AG10803 (cell line): ENCODE measurements at regions not wholly inside any gene's neighbourhood (a gene's known extent, or its start where the extent isn't known, plus 50 kb on each side); places are given as distances from the start of the nearest gene placed in this dataset.

Experiments used
- DNase-seq: peaks from one replicate; pipeline ENCODE4 v3.0.0; 2010; ENCODE audit warnings: low read depth
- H3K4me3 ChIP-seq: 2 replicates; pipeline ENCODE4 v1.5.1; 2011; ENCODE audit warnings: mild to moderate bottlenecking, low read length, control low read depth
- TF ChIP-seq, protein P1 (sequence below): conservative IDR thresholded peaks from 2 replicates; pipeline ENCODE4 v1.5.1; 2011; ENCODE audit warnings: mild to moderate bottlenecking, low read length, control low read depth, inconsistent platforms

DNA sequence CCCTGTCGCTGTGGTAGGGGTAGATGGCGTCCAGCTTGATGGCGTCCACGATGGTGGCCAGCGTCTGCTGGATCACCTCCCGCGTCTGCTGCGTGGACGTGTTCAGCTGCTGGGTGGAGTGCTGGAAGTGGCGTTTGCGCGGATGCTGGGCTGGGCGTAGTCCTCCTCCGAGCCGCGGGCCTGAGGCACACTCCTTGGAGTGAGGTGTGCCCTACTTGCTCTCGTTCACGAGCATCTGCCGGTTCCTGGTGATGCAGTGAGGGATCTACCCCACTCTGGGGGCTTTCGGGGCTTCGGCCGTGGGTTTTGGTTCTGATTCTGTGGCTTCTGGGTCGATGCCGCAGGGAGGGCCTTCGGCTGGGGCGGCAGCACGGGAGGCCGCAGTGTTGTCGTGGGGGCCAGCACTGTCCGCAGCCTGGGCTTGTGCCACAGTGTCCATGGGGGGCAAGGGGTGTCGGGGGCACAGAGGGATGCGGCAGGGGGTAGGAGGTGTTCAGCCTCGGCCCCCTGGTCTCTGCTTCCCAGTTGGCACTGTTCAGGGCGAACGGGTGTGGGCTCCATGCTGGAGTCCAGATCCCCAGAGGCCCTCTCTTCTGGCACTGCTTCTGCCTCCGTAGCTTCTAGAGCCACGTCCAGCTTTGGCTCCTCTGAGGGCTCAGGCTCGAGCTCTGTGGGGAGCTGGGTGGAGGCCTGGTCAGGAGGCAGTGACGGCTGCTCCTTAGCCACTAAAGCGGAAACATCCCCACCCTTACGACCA lies 890.6 kb upstream of the LRRTM1 start:
- H3K4me3 ChIP-seq = no peak overlapping the region
- TF ChIP-seq, protein P1, sequence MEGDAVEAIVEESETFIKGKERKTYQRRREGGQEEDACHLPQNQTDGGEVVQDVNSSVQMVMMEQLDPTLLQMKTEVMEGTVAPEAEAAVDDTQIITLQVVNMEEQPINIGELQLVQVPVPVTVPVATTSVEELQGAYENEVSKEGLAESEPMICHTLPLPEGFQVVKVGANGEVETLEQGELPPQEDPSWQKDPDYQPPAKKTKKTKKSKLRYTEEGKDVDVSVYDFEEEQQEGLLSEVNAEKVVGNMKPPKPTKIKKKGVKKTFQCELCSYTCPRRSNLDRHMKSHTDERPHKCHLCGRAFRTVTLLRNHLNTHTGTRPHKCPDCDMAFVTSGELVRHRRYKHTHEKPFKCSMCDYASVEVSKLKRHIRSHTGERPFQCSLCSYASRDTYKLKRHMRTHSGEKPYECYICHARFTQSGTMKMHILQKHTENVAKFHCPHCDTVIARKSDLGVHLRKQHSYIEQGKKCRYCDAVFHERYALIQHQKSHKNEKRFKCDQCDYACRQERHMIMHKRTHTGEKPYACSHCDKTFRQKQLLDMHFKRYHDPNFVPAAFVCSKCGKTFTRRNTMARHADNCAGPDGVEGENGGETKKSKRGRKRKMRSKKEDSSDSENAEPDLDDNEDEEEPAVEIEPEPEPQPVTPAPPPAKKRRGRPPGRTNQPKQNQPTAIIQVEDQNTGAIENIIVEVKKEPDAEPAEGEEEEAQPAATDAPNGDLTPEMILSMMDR = no peak
- DNase-seq = no peak

DNA sequence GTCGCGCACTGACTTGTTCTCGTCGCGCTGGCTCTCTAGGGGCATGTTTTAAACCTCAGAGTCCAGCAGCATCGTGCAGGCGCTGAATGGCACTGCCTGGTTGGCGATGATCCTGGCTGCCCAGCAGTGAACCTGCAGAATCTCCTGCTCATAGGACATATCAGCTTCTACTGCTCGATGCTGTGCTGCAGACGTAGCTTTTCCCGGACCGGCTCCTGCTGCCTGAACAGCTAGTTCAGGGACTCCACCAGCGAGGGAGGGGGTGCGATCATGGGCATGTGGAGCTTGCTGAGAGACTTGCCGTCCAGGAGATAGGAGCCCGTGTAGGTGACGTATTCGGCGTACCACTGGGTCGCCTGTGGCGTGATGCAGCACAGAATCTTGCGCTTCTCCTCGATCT lies 890.0 kb upstream of the LRRTM1 start:
- TF ChIP-seq, protein P1 = no peak
- DNase-seq = no peak
- no peak overlapping the region for H3K4me3 ChIP-seq

DNA sequence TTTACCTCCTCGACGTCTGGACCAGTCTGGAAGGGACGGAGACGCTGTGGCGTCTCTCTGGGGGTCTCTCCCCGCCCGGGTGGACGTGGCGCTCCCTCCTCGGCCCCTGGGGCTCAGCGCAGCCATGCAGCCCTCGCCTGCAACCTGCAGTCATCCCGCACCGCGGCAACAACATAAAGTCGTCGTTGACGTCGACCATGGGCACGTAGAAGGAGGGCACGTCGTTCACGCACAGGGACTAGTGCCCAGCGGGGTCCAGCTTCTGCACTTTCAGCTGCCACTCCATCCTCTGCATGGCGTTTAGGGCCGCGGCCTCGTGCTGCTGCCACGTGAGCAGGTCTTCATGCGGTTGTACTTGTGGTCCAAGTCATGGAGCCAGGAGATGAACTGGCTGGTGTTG lies 889.6 kb upstream of the LRRTM1 start:
- TF ChIP-seq, protein P1 = no peak
- DNase-seq = no peak
- H3K4me3 ChIP-seq = no peak overlapping the region

DNA sequence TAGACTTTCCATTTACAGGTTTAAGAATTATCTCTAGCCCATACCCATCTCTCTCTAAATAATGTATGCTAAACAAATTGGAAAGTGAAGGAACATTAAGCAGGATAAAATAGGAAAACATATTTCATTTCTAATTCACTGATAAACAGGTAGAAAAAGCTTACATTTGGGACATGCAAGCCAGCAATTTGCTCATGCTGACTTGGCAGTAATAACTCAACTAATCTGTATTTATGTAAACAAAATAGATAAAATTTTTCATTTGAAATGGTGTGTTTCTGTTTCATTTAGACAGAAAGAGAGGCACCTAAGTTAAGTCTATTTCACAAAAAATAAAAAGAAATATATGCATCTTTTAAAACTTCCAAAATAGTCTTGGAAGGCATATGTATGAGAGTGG lies 877.3 kb upstream of the LRRTM1 start:
- no peak overlapping the region for H3K4me3 ChIP-seq
- TF ChIP-seq, protein P1 = no peak
- no peak for DNase-seq

DNA sequence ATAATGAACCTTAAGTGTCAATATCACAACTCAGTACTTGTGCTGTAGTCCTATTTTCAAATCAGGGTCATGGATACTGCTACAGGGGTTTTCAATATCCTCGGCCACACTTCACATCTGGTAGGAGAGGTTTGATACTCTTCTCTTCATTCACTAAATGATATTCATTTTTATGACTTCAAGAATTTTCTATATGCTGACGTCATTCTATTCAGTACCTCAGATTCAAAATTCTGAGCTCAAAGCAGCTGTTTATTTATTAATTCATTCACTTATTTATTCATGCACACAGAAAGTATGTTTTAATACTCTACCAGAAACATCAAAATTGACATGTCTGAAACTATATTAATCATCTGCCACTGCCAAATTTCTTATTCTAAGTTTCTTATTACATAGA lies 866.9 kb upstream of the LRRTM1 start:
- no peak overlapping the region for H3K4me3 ChIP-seq
- TF ChIP-seq, protein P1 = no peak
- DNase-seq = no peak

DNA sequence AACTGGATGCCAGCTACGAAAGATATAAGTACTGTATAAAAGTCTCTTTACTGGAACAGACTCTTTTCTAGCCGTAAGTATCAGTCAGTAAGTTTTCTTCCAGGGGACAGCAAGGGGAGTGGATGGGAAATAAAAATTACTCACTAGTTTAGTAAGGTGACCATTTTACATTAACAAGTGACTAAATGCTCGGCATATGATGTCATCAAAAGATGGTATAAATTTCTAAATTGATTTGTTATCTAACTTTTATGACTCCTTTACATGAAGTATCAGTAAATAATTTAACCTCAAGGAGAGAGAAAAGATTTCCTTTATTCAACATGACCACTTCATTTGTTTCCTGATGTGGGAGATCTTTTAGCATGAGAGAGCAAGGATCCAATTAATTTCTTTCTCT lies 859.0 kb upstream of the LRRTM1 start:
- TF ChIP-seq, protein P1 = no peak
- no peak overlapping the region for H3K4me3 ChIP-seq
- no peak for DNase-seq

DNA sequence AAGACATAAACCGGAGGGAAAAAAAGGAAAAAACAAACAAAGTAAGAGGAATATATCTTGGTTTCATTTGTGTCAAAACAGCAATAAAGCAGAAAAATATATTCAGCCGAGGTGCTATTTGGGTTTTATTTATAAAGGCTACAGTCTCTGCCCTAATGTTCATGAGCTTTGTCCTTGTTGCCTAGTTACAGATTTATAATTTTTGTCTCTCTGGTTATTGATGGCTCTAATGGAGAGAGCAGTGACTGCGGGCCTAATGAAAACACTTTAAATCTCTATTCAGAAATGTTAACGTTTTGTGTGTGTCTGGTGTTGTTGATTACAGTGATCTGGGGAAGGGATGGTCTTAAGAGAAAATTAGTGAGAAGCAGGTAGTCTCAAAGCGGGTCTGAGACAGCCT lies 854.0 kb upstream of the LRRTM1 start:
- no peak overlapping the region for H3K4me3 ChIP-seq
- TF ChIP-seq, protein P1 = no peak
- DNase-seq = no peak
